Femur (tissue), 1 donor: ENCODE measurements at regions not wholly inside any gene's neighbourhood (a gene's known extent, or its start where the extent isn't known, plus 50 kb on each side); places are given as distances from the start of the nearest gene placed in this dataset.
"Not testable (repeated sequence)": the region's sequence is repeated elsewhere in the genome, so short reads cannot be mapped to it uniquely, and the experiment has no call there.

Source experiments
- DNase-seq: peaks from one replicate; pipeline ENCODE4 v3.0.0-alpha.2; 2017

GRCh38 chr2:49861821-49862220 is 707.5 kb upstream of the FSHR start:
- no peak for DNase-seq

- DNase-seq, result no peak
Measured at GRCh38 chr2:49860834-49861233, 706.5 kb upstream of the FSHR start.

GRCh38 chr2:49860170-49860569 is 705.9 kb upstream of the FSHR start:
- no peak for DNase-seq

GRCh38 chr2:49858657-49859056 is 704.3 kb upstream of the FSHR start:
- DNase-seq, result no peak

GRCh38 chr2:49858113-49858490 is 703.8 kb upstream of the FSHR start:
- DNase-seq, result no peak

GRCh38 chr2:49857371-49858112 is 703.2 kb upstream of the FSHR start:
- DNase-seq, result no peak

GRCh38 chr2:49845671-49846070 is 691.4 kb upstream of the FSHR start:
- no peak for DNase-seq

- DNase-seq, result no peak
Measured at GRCh38 chr2:49845021-49845420, 690.7 kb upstream of the FSHR start.

- DNase-seq, result not testable (repeated sequence)
Measured at GRCh38 chr2:49844113-49844512, 689.8 kb upstream of the FSHR start.

GRCh38 chr2:49843314-49843713 is 689.0 kb upstream of the FSHR start:
- DNase-seq, result no peak

GRCh38 chr2:49840428-49840975 is 686.2 kb upstream of the FSHR start:
- no peak for DNase-seq

GRCh38 chr2:49839818-49840217 is 685.5 kb upstream of the FSHR start:
- DNase-seq, result no peak

GRCh38 chr2:49837561-49838293 is 683.4 kb upstream of the FSHR start:
- no peak for DNase-seq

- no peak for DNase-seq
Measured at GRCh38 chr2:49836017-49836416, 681.7 kb upstream of the FSHR start.

GRCh38 chr2:49834433-49834832 is 680.1 kb upstream of the FSHR start:
- DNase-seq, result no peak

GRCh38 chr2:49832555-49832954 is 678.2 kb upstream of the FSHR start:
- DNase-seq, result no peak

- DNase-seq, result no peak
Measured at GRCh38 chr2:49831698-49832367, 677.5 kb upstream of the FSHR start.

GRCh38 chr2:49830846-49831245 is 676.5 kb upstream of the FSHR start:
- no peak for DNase-seq

- DNase-seq, result no peak
Measured at GRCh38 chr2:49827366-49827765, 673.1 kb upstream of the FSHR start.

GRCh38 chr2:49813208-49813607 is 658.9 kb upstream of the FSHR start:
- DNase-seq, result no peak

- no peak for DNase-seq
Measured at GRCh38 chr2:49812730-49813129, 658.4 kb upstream of the FSHR start.

- no peak for DNase-seq
Measured at GRCh38 chr2:49811502-49811901, 657.2 kb upstream of the FSHR start.

GRCh38 chr2:49807689-49808088 is 653.4 kb upstream of the FSHR start:
- DNase-seq, result no peak

GRCh38 chr2:49804111-49804510 is 649.8 kb upstream of the FSHR start:
- no peak for DNase-seq
